Skeletal muscle satellite cell (primary cell): ENCODE measurements at regions not wholly inside any gene's neighbourhood (a gene's known extent, or its start where the extent isn't known, plus 50 kb on each side); places are given as distances from the start of the nearest gene placed in this dataset.

Experiments
- H3K27me3 ChIP-seq: 2 replicates; pipeline ENCODE4 v1.7.0; 2013; ENCODE audit warnings: low read length; ENCODE audit not compliant: control insufficient read depth, insufficient read depth
- H3K36me3 ChIP-seq: 2 replicates; pipeline ENCODE4 v1.7.0; 2013; ENCODE audit warnings: mild to moderate bottlenecking, control low read depth, low read length; ENCODE audit not compliant: insufficient read depth
- H3K4me1 ChIP-seq: 2 replicates; pipeline ENCODE4 v1.7.0; 2013; ENCODE audit warnings: low read length; ENCODE audit not compliant: control insufficient read depth, insufficient read depth
- H3K4me2 ChIP-seq: 2 replicates; pipeline ENCODE4 v1.7.0; 2013; ENCODE audit warnings: mild to moderate bottlenecking, low read length
- H3K4me3 ChIP-seq: 2 replicates; pipeline ENCODE4 v1.7.0; 2013; ENCODE audit warnings: low read length
- H3K9ac ChIP-seq: 2 replicates; pipeline ENCODE4 v1.7.0; 2013; ENCODE audit warnings: mild to moderate bottlenecking, low read depth, low read length, moderate library complexity
- H3K9me3 ChIP-seq: replicated peaks from 2 replicates; pipeline ENCODE4 v1.7.0; 2013; ENCODE audit warnings: mild to moderate bottlenecking, control low read depth, low read length

GRCh38 chr3:181363231-181363630 is 348.5 kb upstream of the SOX2 start:
- H3K9ac ChIP-seq, result no peak overlapping the region
- H3K9me3 ChIP-seq, result no peaks in the 10 kb centered on the region
- H3K27me3 ChIP-seq, result no peaks in the 10 kb centered on the region
- no peaks in the 10 kb centered on the region for H3K36me3 ChIP-seq
- H3K4me2 ChIP-seq, result no peak overlapping the region
- no peaks in the 10 kb centered on the region for H3K4me1 ChIP-seq
- H3K4me3 ChIP-seq, result no peak overlapping the region

GRCh38 chr3:181362378-181362777 is 349.3 kb upstream of the SOX2 start:
- H3K9ac ChIP-seq, result no peak overlapping the region

GRCh38 chr3:181358562-181358961 is 353.2 kb upstream of the SOX2 start:
- H3K36me3 ChIP-seq, result no peaks in the 10 kb centered on the region

More at GRCh38 chr3:181362378-181362777, 349.3 kb upstream of the SOX2 start:
- no peak overlapping the region for H3K4me2 ChIP-seq
- H3K4me1 ChIP-seq, result no peaks in the 10 kb centered on the region
- H3K27me3 ChIP-seq, result no peaks in the 10 kb centered on the region
- H3K4me3 ChIP-seq, result no peak overlapping the region
- H3K36me3 ChIP-seq, result no peaks in the 10 kb centered on the region
- no peaks in the 10 kb centered on the region for H3K9me3 ChIP-seq

GRCh38 chr3:181358060-181358459 is 353.7 kb upstream of the SOX2 start:
- Histone ChIP-seq H3K4me2 (no peak overlapping the region), H3K9ac (no peak overlapping the region)

More at GRCh38 chr3:181358562-181358961, 353.2 kb upstream of the SOX2 start:
- no peaks in the 10 kb centered on the region for H3K4me1 ChIP-seq
- H3K9ac ChIP-seq, result no peak overlapping the region
- H3K4me3 ChIP-seq, result no peak overlapping the region
- H3K27me3 ChIP-seq, result no peaks in the 10 kb centered on the region
- no peak overlapping the region for H3K4me2 ChIP-seq
- no peaks in the 10 kb centered on the region for H3K9me3 ChIP-seq

GRCh38 chr3:181354140-181354539 is 357.6 kb upstream of the SOX2 start:
- no peak overlapping the region for H3K4me2 ChIP-seq
- no peaks in the 10 kb centered on the region for H3K27me3 ChIP-seq
- no peak overlapping the region for H3K4me3 ChIP-seq
- no peaks in the 10 kb centered on the region for H3K36me3 ChIP-seq
- H3K4me1 ChIP-seq, result no peaks in the 10 kb centered on the region
- H3K9ac ChIP-seq, result no peak overlapping the region
- H3K9me3 ChIP-seq, result no peaks in the 10 kb centered on the region

More at GRCh38 chr3:181358060-181358459, 353.7 kb upstream of the SOX2 start:
- no peak overlapping the region for H3K4me3 ChIP-seq
- H3K36me3 ChIP-seq, result no peaks in the 10 kb centered on the region
- H3K27me3 ChIP-seq, result no peaks in the 10 kb centered on the region
- no peaks in the 10 kb centered on the region for H3K9me3 ChIP-seq
- H3K4me1 ChIP-seq, result no peaks in the 10 kb centered on the region

GRCh38 chr3:181344331-181344730 is 354.8 kb upstream of the DNAJC19 start:
- Histone ChIP-seq H3K36me3 (no peaks in the 10 kb centered on the region), H3K4me1 (no peaks in the 10 kb centered on the region), H3K27me3 (no peaks in the 10 kb centered on the region), H3K4me3 (no peak overlapping the region), H3K9me3 (no peaks in the 10 kb centered on the region), H3K4me2 (no peak overlapping the region), H3K9ac (no peak overlapping the region)

- H3K9ac ChIP-seq, result no peak overlapping the region
- H3K4me3 ChIP-seq, result no peak overlapping the region
- H3K9me3 ChIP-seq, result no peaks in the 10 kb centered on the region
- no peaks in the 10 kb centered on the region for H3K36me3 ChIP-seq
- H3K4me2 ChIP-seq, result no peak overlapping the region
- H3K4me1 ChIP-seq, result no peaks in the 10 kb centered on the region
- H3K27me3 ChIP-seq, result peaks cover under 1% of the 10 kb centered on the region
Measured at GRCh38 chr3:181336597-181336996, 347.1 kb upstream of the DNAJC19 start.

- Histone ChIP-seq H3K9ac (no peak overlapping the region), H3K9me3 (no peaks in the 10 kb centered on the region), H3K27me3 (peaks cover 6% of the 10 kb centered on the region), H3K4me2 (no peak overlapping the region), H3K36me3 (no peaks in the 10 kb centered on the region), H3K4me3 (no peak overlapping the region), H3K4me1 (no peaks in the 10 kb centered on the region)
Measured at GRCh38 chr3:181333394-181333793, 343.9 kb upstream of the DNAJC19 start.

GRCh38 chr3:181330821-181331563 is 341.5 kb upstream of the DNAJC19 start:
- Histone ChIP-seq H3K27me3 (peaks cover 6% of the 10 kb centered on the region), H3K4me1 (no peaks in the 10 kb centered on the region), H3K9ac (no peak overlapping the region), H3K9me3 (no peaks in the 10 kb centered on the region), H3K36me3 (no peaks in the 10 kb centered on the region), H3K4me3 (no peak overlapping the region), H3K4me2 (no peak overlapping the region)

- H3K9me3 ChIP-seq, result no peaks in the 10 kb centered on the region
- H3K4me1 ChIP-seq, result no peaks in the 10 kb centered on the region
- no peak overlapping the region for H3K9ac ChIP-seq
- peaks cover 6% of the 10 kb centered on the region for H3K27me3 ChIP-seq
- H3K4me2 ChIP-seq, result no peak overlapping the region
- H3K36me3 ChIP-seq, result no peaks in the 10 kb centered on the region
- no peak overlapping the region for H3K4me3 ChIP-seq
Measured at GRCh38 chr3:181330257-181330656, 340.7 kb upstream of the DNAJC19 start.

- H3K4me3 ChIP-seq, result no peak overlapping the region
- peaks cover 6% of the 10 kb centered on the region for H3K27me3 ChIP-seq
- H3K9ac ChIP-seq, result no peak overlapping the region
- H3K36me3 ChIP-seq, result no peaks in the 10 kb centered on the region
- H3K4me1 ChIP-seq, result no peaks in the 10 kb centered on the region
- no peaks in the 10 kb centered on the region for H3K9me3 ChIP-seq
- H3K4me2 ChIP-seq, result no peak overlapping the region
Measured at GRCh38 chr3:181329024-181329423, 339.5 kb upstream of the DNAJC19 start.

- H3K4me2 ChIP-seq, result no peak overlapping the region
- no peaks in the 10 kb centered on the region for H3K36me3 ChIP-seq
- no peaks in the 10 kb centered on the region for H3K4me1 ChIP-seq
- no peaks in the 10 kb centered on the region for H3K9me3 ChIP-seq
- H3K9ac ChIP-seq, result no peak overlapping the region
- no peak overlapping the region for H3K4me3 ChIP-seq
- peaks cover 6% of the 10 kb centered on the region for H3K27me3 ChIP-seq
Measured at GRCh38 chr3:181328346-181328745, 338.8 kb upstream of the DNAJC19 start.
